NB4 (cell line): ENCODE measurements at regions not wholly inside any gene's neighbourhood (a gene's known extent, or its start where the extent isn't known, plus 50 kb on each side); places are given as distances from the start of the nearest gene placed in this dataset.

Source experiments
- MYC ChIP-seq: IDR thresholded peaks from 2 replicates; pipeline ENCODE4 v1.6.1; 2011; ENCODE audit warnings: low read depth, low read length
- POLR2A ChIP-seq: IDR thresholded peaks from 2 replicates; pipeline ENCODE4 v1.6.1; 2011; ENCODE audit warnings: mild to moderate bottlenecking; ENCODE audit not compliant: insufficient read length; ENCODE audit errors: extremely low read depth
- TF ChIP-seq, protein P1 (sequence below): IDR thresholded peaks from one replicate; pipeline ENCODE4 v1.5.1; 2012; ENCODE audit warnings: low read depth, low read length
- TF ChIP-seq, protein P2 (sequence below): IDR thresholded peaks from 2 replicates; pipeline ENCODE4 v1.6.1; 2011; ENCODE audit warnings: low read depth, low read length

GRCh38 chr14:89042021-89042420 lies 217.6 kb downstream of the TTC8 start:
- TF ChIP-seq, protein P1, sequence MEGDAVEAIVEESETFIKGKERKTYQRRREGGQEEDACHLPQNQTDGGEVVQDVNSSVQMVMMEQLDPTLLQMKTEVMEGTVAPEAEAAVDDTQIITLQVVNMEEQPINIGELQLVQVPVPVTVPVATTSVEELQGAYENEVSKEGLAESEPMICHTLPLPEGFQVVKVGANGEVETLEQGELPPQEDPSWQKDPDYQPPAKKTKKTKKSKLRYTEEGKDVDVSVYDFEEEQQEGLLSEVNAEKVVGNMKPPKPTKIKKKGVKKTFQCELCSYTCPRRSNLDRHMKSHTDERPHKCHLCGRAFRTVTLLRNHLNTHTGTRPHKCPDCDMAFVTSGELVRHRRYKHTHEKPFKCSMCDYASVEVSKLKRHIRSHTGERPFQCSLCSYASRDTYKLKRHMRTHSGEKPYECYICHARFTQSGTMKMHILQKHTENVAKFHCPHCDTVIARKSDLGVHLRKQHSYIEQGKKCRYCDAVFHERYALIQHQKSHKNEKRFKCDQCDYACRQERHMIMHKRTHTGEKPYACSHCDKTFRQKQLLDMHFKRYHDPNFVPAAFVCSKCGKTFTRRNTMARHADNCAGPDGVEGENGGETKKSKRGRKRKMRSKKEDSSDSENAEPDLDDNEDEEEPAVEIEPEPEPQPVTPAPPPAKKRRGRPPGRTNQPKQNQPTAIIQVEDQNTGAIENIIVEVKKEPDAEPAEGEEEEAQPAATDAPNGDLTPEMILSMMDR: no peak
- no peak for TF ChIP-seq POLR2A
- TF ChIP-seq, protein P2, sequence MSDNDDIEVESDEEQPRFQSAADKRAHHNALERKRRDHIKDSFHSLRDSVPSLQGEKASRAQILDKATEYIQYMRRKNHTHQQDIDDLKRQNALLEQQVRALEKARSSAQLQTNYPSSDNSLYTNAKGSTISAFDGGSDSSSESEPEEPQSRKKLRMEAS: no peak
- TF ChIP-seq MYC: no peak
